Karpas-422 (cell line): ENCODE measurements at regions not wholly inside any gene's neighbourhood (a gene's known extent, or its start where the extent isn't known, plus 50 kb on each side); places are given as distances from the start of the nearest gene placed in this dataset.
"Not testable (repeated sequence)": the region's sequence is repeated elsewhere in the genome, so short reads cannot be mapped to it uniquely, and the experiment has no call there.

Experiments used
- DNase-seq: peaks from one replicate; pipeline ENCODE4 v3.0.0-alpha.2; 2015
- H2AFZ ChIP-seq: fragments of 200-600 bp; sonication (generic); 2 replicates; pipeline ENCODE4 v1.6.1; 2014; ENCODE audit warnings: antibody characterized with exemption, low read length, mixed read lengths
- H3K27ac ChIP-seq: fragments of 200-600 bp; sonication (generic); 2 replicates; pipeline ENCODE4 v1.5.1; 2014; ENCODE audit warnings: mild to moderate bottlenecking, low read length, moderate library complexity
- H3K27me3 ChIP-seq: fragments of 200-600 bp; sonication (generic); 2 replicates; pipeline ENCODE4 v1.6.1; 2014; ENCODE audit warnings: low read length, mixed read lengths
- H3K36me3 ChIP-seq: fragments of 200-600 bp; sonication (generic); 2 replicates; pipeline ENCODE4 v1.6.1; 2014; ENCODE audit warnings: low read length, mixed read lengths; ENCODE audit not compliant: insufficient read depth
- H3K4me1 ChIP-seq: fragments of 200-600 bp; sonication (generic); 2 replicates; pipeline ENCODE4 v1.6.1; 2014; ENCODE audit warnings: mild to moderate bottlenecking, low read length, mixed read lengths
- H3K4me2 ChIP-seq: fragments of 200-600 bp; sonication (generic); 2 replicates; pipeline ENCODE4 v1.6.1; 2014; ENCODE audit warnings: low read length, low read depth, mild to moderate bottlenecking; ENCODE audit not compliant: poor library complexity, severe bottlenecking
- H3K4me3 ChIP-seq: fragments of 200-600 bp; sonication (generic); 2 replicates; pipeline ENCODE4 v1.5.1; 2014; ENCODE audit warnings: mild to moderate bottlenecking, antibody characterized with exemption, low read length, mixed read lengths
- H3K79me2 ChIP-seq: fragments of 200-600 bp; sonication (generic); 2 replicates; pipeline ENCODE4 v1.6.1; 2014; ENCODE audit warnings: mild to moderate bottlenecking, low read length, mixed read lengths
- H3K9ac ChIP-seq: fragments of 200-600 bp; sonication (generic); 2 replicates; pipeline ENCODE4 v1.6.0; 2014; ENCODE audit warnings: low read length
- H3K9me2 ChIP-seq: fragments of 200-600 bp; sonication (generic), shearing (Covaris generic); replicated peaks from 2 replicates; pipeline ENCODE4 v1.6.0; 2014; ENCODE audit warnings: mild to moderate bottlenecking, low read length, moderate library complexity; ENCODE audit not compliant: insufficient read depth
- H3K9me3 ChIP-seq: fragments of 300-700, 200-600 bp; sonication (generic); 2 replicates; pipeline ENCODE4 v1.6.1; 2014; ENCODE audit warnings: low read length, mixed read lengths
- H4K20me1 ChIP-seq: fragments of 200-600 bp; sonication (generic); 2 replicates; pipeline ENCODE4 v1.6.1; 2014; ENCODE audit warnings: mild to moderate bottlenecking, antibody characterized with exemption, low read length, low read depth; ENCODE audit not compliant: insufficient read depth

DNA sequence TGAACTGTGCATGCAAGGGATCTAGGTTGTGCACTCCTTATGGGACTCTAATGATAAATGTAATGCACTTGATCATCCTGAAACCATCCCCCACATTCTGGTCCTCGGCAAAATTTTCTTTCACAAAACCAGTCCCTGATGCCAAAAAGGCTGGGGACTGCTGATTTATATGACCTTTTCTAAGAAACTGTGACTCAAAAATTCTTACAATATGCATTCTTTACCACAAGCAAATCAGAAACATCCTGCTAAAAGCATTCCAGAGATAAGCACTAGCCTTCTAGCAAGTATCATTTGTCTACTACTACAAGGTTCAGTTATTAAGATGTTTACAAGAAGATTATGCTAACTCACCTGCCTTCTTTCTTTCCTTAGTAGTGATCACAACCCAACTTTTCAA, 166.5 kb upstream of the PCDH7 start:
- Histone ChIP-seq H4K20me1 (no peaks in the 10 kb centered on the region), H3K27ac (no peak overlapping the region), H3K36me3 (no peaks in the 10 kb centered on the region), H3K79me2 (no peaks in the 10 kb centered on the region), H3K9me3 (peaks cover 18% of the 10 kb centered on the region), H3K4me2 (no peak overlapping the region), H3K9me2 (no peaks in the 10 kb centered on the region; the same call in 1 of the 2 replicates), H3K9ac (no peak overlapping the region), H3K27me3 (no peaks in the 10 kb centered on the region), H3K4me1 (no peaks in the 10 kb centered on the region), H2AFZ (no peak overlapping the region), H3K4me3 (no peak overlapping the region)
- no peak for DNase-seq

DNA sequence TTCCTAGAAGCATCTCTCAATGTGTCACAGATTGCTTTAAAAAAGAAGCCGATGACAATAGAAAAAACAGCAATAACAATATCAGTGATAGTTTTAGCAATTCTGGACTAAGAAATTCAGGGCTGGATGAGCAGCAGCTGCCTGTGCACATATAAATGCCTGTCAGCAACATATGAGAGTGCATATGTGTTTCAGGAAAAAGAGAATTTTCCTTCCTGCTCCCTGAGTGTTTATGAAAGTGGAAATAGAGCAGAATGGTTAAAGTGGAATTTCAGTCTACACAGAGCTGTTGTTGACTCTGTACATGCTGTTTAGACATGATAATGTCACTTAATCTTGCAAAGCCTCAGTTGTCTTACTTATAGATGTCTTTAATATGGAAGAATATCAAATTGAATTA, 164.4 kb upstream of the PCDH7 start:
- H2AFZ ChIP-seq: no peak overlapping the region
- no peak overlapping the region for H3K4me2 ChIP-seq
- no peaks in the 10 kb centered on the region; the same call in 1 of the 2 replicates for H3K9me2 ChIP-seq
- no peaks in the 10 kb centered on the region for H4K20me1 ChIP-seq
- no peaks in the 10 kb centered on the region for H3K4me1 ChIP-seq
- H3K27ac ChIP-seq: no peak overlapping the region
- H3K27me3 ChIP-seq: no peaks in the 10 kb centered on the region
- H3K9ac ChIP-seq: no peak overlapping the region
- no peaks in the 10 kb centered on the region for H3K79me2 ChIP-seq
- no peaks in the 10 kb centered on the region for H3K36me3 ChIP-seq
- no peak overlapping the region for H3K4me3 ChIP-seq
- peaks cover 21% of the 10 kb centered on the region for H3K9me3 ChIP-seq
- DNase-seq: no peak

- no peak overlapping the region for H3K4me2 ChIP-seq
- H3K36me3 ChIP-seq: no peaks in the 10 kb centered on the region
- no peaks in the 10 kb centered on the region for H4K20me1 ChIP-seq
- H3K27ac ChIP-seq: no peak overlapping the region
- no peaks in the 10 kb centered on the region; the same call in 1 of the 2 replicates for H3K9me2 ChIP-seq
- no peaks in the 10 kb centered on the region for H3K79me2 ChIP-seq
- H2AFZ ChIP-seq: no peak overlapping the region
- peaks cover 25% of the 10 kb centered on the region for H3K9me3 ChIP-seq
- H3K4me1 ChIP-seq: no peaks in the 10 kb centered on the region
- no peak overlapping the region for H3K9ac ChIP-seq
- no peak overlapping the region for H3K4me3 ChIP-seq
- no peak for DNase-seq
- H3K27me3 ChIP-seq: no peaks in the 10 kb centered on the region
These were observed 160.7 kb upstream of the PCDH7 start for GRCh38 chr4:30559481-30559880.

DNA sequence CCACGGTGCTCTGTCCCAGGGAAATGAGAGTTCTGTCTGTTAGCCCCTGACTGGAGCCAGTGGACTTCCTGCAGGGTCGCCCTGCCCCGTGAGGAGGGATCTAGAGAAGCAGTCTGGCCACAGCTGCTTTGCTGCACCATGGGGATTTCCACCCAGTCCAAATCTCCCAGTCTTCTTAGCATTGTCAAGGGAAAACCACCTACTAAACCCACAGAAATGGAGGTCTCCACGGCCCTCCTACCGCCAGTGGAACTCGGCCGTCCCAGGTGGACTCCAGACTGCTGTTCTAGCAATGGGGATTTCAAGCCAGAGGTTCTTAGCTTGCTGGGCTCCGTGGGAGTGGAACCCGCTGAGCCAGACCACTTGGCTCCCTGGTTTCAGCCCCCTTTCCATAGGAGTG, 133.3 kb upstream of the PCDH7 start:
- no peak overlapping the region for H3K9ac ChIP-seq
- H3K4me3 ChIP-seq: no peak overlapping the region
- no peak for DNase-seq
- no peaks in the 10 kb centered on the region for H3K9me2 ChIP-seq
- no peaks in the 10 kb centered on the region for H3K4me1 ChIP-seq
- H3K9me3 ChIP-seq: peaks cover 16% of the 10 kb centered on the region
- no peaks in the 10 kb centered on the region for H3K79me2 ChIP-seq
- no peak overlapping the region for H3K4me2 ChIP-seq
- H2AFZ ChIP-seq: no peak overlapping the region
- H3K36me3 ChIP-seq: no peaks in the 10 kb centered on the region
- H3K27me3 ChIP-seq: no peaks in the 10 kb centered on the region
- H4K20me1 ChIP-seq: no peaks in the 10 kb centered on the region
- H3K27ac ChIP-seq: no peak overlapping the region

DNA sequence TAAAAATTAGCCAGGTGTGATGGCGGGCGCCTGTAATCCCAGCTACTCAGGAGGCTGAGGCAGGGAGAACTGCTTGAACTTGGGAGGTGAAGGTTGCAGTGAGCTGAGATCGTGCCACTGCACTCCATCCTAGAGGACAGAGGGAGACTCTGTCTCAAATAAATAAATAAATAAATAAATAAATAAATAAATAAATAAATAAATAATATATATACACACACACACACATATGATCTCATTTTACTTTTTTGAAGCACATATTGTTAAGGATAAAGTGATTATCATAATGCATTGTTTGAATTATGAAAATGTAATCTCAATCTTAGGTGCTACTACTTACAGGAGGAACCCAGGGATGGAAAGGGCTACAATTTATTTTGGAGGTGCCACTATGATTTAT, 130.5 kb upstream of the PCDH7 start:
- H3K4me1 ChIP-seq, H3K4me3 ChIP-seq, DNase-seq, H4K20me1 ChIP-seq, H3K27me3 ChIP-seq, H3K4me2 ChIP-seq, H3K27ac ChIP-seq, H3K36me3 ChIP-seq, H3K9ac ChIP-seq, H2AFZ ChIP-seq, H3K9me2 ChIP-seq, H3K79me2 ChIP-seq: not testable (repeated sequence)
- peaks cover 24% of the 10 kb centered on the region for H3K9me3 ChIP-seq

DNA sequence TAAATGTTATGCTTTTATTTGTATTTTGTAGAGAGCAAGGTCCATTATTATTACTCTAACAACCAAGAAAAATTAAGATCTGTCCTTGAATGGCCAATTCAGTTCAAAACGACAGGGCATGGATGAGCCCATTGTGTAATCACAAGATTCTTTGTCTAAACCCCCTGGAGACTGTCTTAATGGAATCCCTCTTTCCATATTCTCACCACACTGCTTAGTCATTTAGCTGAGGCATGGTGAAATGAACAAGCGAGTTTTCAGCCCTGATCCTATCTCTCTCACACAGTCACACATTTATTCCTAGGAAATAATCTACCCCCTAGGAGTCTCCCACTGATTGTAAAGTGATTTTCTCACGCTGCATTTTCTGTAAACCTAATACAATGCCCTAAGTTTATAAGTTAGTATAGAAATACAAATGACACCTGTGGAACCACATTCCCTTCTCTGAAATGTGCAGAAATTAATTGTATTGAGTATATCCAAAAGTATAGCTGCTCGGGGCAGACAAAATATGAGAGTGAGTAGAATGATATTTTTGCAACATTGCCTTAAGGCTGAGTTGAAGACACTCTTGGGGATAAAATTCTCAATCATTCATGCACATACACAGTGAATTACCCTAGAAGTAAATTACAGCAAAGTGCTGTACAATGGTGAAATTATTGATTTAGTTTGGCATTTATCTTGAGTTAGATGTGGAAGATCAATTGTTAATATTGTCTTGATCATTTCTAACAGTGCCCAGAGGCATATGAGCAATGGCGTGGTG, 119.7 kb upstream of the PCDH7 start:
- H3K9me3 ChIP-seq: peaks cover 11% of the 10 kb centered on the region
- H4K20me1 ChIP-seq: no peaks in the 10 kb centered on the region
- no peak overlapping the region for H3K4me3 ChIP-seq
- no peak overlapping the region for H2AFZ ChIP-seq
- H3K4me1 ChIP-seq: no peaks in the 10 kb centered on the region
- H3K36me3 ChIP-seq: no peaks in the 10 kb centered on the region
- H3K27me3 ChIP-seq: no peaks in the 10 kb centered on the region
- H3K27ac ChIP-seq: no peak overlapping the region
- H3K79me2 ChIP-seq: no peaks in the 10 kb centered on the region
- no peaks in the 10 kb centered on the region for H3K9me2 ChIP-seq
- no peak overlapping the region for H3K9ac ChIP-seq
- no peak overlapping the region for H3K4me2 ChIP-seq
- no peak for DNase-seq

- Histone ChIP-seq H3K36me3 (no peaks in the 10 kb centered on the region), H3K4me2 (no peak overlapping the region), H3K27ac (no peak overlapping the region), H2AFZ (no peak overlapping the region), H3K4me1 (no peaks in the 10 kb centered on the region), H3K9me3 (peaks cover 14% of the 10 kb centered on the region), H3K9ac (no peak overlapping the region), H3K4me3 (no peak overlapping the region), H3K79me2 (no peaks in the 10 kb centered on the region), H3K27me3 (no peaks in the 10 kb centered on the region), H4K20me1 (no peaks in the 10 kb centered on the region), H3K9me2 (no peaks in the 10 kb centered on the region)
- no peak for DNase-seq
These were observed 118.9 kb upstream of the PCDH7 start for GRCh38 chr4:30601070-30601865.

DNA sequence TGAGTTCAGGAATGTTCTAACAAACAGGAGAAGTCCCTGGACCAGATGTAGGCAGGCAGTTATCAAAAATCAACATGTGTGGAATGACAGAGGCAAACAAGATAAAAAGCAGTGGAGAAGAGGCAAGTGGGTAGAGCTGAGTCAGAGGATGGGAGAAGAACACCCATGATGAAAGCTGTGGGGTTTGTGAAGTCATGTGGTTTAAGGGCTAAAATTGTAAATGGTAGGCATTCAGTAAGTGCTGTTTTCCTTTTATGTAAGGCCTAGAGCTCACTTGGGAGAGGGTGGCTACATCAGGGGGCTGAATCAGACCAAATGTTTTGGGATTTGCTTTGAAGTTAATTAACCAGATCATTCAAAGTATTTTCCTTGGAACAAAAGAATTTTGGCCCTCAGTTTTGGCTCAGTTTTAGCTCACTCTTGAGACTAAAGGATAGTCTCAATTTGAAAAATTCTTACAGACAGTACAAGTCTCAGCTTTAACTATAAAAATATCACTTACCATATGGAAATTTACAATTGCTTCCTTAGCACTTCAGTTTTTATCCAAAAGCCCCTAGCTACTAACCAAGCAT, 114.5 kb upstream of the PCDH7 start:
- peaks cover 20% of the 10 kb centered on the region for H3K9me3 ChIP-seq
- no peaks in the 10 kb centered on the region for H3K9me2 ChIP-seq
- no peaks in the 10 kb centered on the region for H3K36me3 ChIP-seq
- no peaks in the 10 kb centered on the region for H3K79me2 ChIP-seq
- H3K4me1 ChIP-seq: no peaks in the 10 kb centered on the region
- no peaks in the 10 kb centered on the region for H4K20me1 ChIP-seq
- no peak overlapping the region for H3K4me2 ChIP-seq
- H3K27me3 ChIP-seq: no peaks in the 10 kb centered on the region
- H3K27ac ChIP-seq: no peak overlapping the region
- H3K4me3 ChIP-seq: no peak overlapping the region
- DNase-seq: no peak
- no peak overlapping the region for H3K9ac ChIP-seq
- H2AFZ ChIP-seq: no peak overlapping the region
